Thyroid gland (tissue), 4 donors: ENCODE measurements at regions not wholly inside any gene's neighbourhood (a gene's known extent, or its start where the extent isn't known, plus 50 kb on each side); places are given as distances from the start of the nearest gene placed in this dataset.

Source experiments
- CTCF ChIP-seq, 6 experiments: fragments of 200-600 bp in 3 of 6; fragments of 450-650 bp in 3 of 6; sonication (generic) in 3 of 6; IDR thresholded peaks; one replicate each; pipeline ENCODE4 v1.5.1; 2016 to 2019; ENCODE audit warnings: antibody characterized with exemption in 6 of 6, mild to moderate bottlenecking in 2 of 6, inconsistent platforms in 1 of 6, moderate library complexity in 1 of 6
- POLR2A ChIP-seq, 2 donors: fragments of 450-650 bp; IDR thresholded peaks; one replicate each; pipeline ENCODE4 v1.6.1; 2017; ENCODE audit warnings: antibody characterized with exemption in 2 of 2, mild to moderate bottlenecking in 2 of 2, moderate library complexity in 1 of 2

DNA sequence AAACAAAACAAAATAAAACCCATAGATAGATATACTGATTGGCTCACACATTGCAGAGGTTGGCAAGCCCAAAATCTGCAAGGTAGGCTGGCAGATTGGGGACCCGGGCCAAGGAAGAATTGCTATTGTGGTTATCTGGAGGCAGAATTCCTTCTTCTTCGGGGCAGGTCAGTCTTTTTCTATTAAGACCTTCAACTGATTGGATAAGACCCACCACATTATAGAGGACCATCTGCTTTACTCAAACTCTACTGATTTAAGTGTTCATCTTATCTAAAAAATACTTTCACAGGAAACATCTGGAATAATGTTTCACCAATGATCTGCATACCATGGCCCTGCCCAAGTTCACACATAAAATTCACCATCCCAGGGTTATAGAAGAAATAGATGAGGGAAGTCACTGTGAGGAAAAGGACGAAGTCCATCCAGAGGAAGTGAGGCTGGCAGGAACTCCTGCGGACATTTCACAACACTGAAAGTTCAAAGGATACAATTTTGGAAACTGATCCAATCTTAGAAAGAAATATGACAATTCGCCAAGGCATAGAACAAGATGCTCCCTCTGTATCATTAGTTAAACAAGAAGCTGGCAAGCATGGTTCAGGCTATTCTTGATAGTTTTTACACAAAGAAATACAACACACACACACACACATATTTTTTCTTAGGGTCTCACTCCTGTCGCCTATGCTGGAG lies 127.6 kb upstream of the MED13L start:
- no peak for TF ChIP-seq CTCF (IDR thresholded peaks at IDR 0.05)
- no peak for TF ChIP-seq POLR2A (IDR thresholded peaks at IDR 0.05)
